Adrenal gland (tissue), 5 donors: ENCODE measurements at regions not wholly inside any gene's neighbourhood (a gene's known extent, or its start where the extent isn't known, plus 50 kb on each side); places are given as distances from the start of the nearest gene placed in this dataset.

Source experiments
- CTCF ChIP-seq, 6 experiments: fragments of 450-650 bp in 4 of 6; fragments of 200-600 bp in 2 of 6; sonication (generic) in 1 of 6; IDR thresholded peaks; 1 replicate in 5 of 6; 2 replicates in 1 of 6; pipeline versions ENCODE4 v1.5.1 to v1.8.0; 2016 to 2021; ENCODE audit warnings: antibody characterized with exemption in 6 of 6, mild to moderate bottlenecking in 2 of 6, moderate library complexity in 1 of 6
- POLR2A ChIP-seq, 2 donors: fragments of 450-650 bp; IDR thresholded peaks; one replicate each; pipeline ENCODE4 v1.6.1; 2017; ENCODE audit warnings: antibody characterized with exemption in 2 of 2, mild to moderate bottlenecking in 2 of 2, moderate library complexity in 1 of 2
- donor health status: DM: no; HTN: no; CAD: no.

- no peak for TF ChIP-seq CTCF (IDR thresholded peaks at IDR 0.05)
- TF ChIP-seq POLR2A (IDR thresholded peaks at IDR 0.05) = no peak
Measured at GRCh38 chr20:57071954-57072583, 194.4 kb downstream of the BMP7 start.
